D721Med (cell line): ENCODE measurements at regions not wholly inside any gene's neighbourhood (a gene's known extent, or its start where the extent isn't known, plus 50 kb on each side); places are given as distances from the start of the nearest gene placed in this dataset.
"Not testable (repeated sequence)": the region's sequence is repeated elsewhere in the genome, so short reads cannot be mapped to it uniquely, and the experiment has no call there.

Source experiments
- DNase-seq: peaks from one replicate; pipeline ENCODE4 v3.0.0; 2011; ENCODE audit warnings: low spot score; ENCODE audit not compliant: insufficient read length
- FAIRE-seq: peaks from 2 replicates; lab custom pipeline; 2011; peaks lifted over from hg19 to GRCh38; lab: Jason Lieb, UNC
- CTCF ChIP-seq: IDR thresholded peaks from 2 replicates; pipeline ENCODE4 v1.5.1; 2012; ENCODE audit warnings: mild to moderate bottlenecking, control low read depth; ENCODE audit not compliant: insufficient read depth; ENCODE audit errors: missing control alignments

- DNase-seq (no peak), FAIRE-seq (no peak)
- no peak for TF ChIP-seq CTCF
Observed at GRCh38 chr7:53111031-53111430, 75.6 kb downstream of the POM121L12 start.

GRCh38 chr7:53113424-53113823 is 78.0 kb downstream of the POM121L12 start:
- FAIRE-seq, result no peak
- DNase-seq, result no peak
- no peak for TF ChIP-seq CTCF

GRCh38 chr7:53119514-53119941 is 84.1 kb downstream of the POM121L12 start:
- no peak for FAIRE-seq
- no peak for DNase-seq
- TF ChIP-seq CTCF, result no peak

GRCh38 chr7:53121374-53121773 is 85.9 kb downstream of the POM121L12 start:
- FAIRE-seq (no peak), DNase-seq (no peak)
- no peak for TF ChIP-seq CTCF

GRCh38 chr7:53131697-53132096 is 96.3 kb downstream of the POM121L12 start:
- DNase-seq (no peak), FAIRE-seq (no peak)
- TF ChIP-seq CTCF, result no peak

GRCh38 chr7:53151496-53151895 is 116.1 kb downstream of the POM121L12 start:
- no peak for FAIRE-seq
- TF ChIP-seq CTCF, result no peak
- DNase-seq, result no peak

- FAIRE-seq, DNase-seq: not testable (repeated sequence)
Observed at GRCh38 chr7:53187184-53187583, 151.8 kb downstream of the POM121L12 start.

GRCh38 chr7:53191191-53191695 is 155.8 kb downstream of the POM121L12 start:
- FAIRE-seq, result no peak
- TF ChIP-seq CTCF, result no peak
- no peak for DNase-seq
